ENCODE measurements at regions not wholly inside any gene's neighbourhood (a gene's known extent, or its start where the extent isn't known, plus 50 kb on each side); places are given as distances from the start of the nearest gene placed in this dataset.

DNA sequence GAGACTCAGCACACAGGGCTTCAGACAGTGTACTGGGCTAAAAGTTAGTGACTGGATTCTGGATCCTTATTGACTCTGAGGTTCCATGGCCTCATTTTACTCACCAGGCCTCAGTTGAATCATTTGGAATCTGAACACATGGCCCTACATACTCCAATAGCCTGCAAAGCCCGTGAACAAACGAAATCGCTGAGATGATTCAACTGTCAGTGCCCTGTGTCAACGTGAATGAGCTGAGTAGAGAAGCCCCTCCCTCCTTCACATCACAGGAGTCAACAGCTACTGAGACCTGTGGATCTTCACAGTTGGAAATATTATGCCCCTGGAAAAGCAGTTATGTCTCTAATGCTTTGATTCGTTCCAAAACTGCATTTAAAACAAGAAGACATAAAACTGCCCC lies 429.3 kb downstream of the GADD45G start:
- DNase-seq: no peak

DNA sequence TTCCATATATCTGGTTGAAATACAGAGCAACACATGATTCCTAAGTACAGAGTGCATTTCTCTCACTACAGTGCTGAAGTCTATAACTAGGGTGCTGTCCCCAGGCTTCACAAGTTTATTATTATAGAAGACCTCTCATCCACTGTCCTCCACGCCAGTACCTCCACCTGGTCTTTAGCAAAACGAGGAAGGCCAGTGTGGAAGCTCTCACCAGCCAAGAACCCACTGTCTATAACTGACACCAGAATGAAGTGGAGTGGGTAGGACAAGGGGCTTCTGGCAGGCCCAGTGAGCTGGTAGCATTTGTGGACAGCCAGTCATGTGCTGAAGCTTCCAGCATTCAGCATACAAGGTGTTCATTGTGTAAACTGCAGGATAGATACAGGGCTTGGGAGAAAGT lies 430.7 kb downstream of the GADD45G start:
- DNase-seq: no peak

DNA sequence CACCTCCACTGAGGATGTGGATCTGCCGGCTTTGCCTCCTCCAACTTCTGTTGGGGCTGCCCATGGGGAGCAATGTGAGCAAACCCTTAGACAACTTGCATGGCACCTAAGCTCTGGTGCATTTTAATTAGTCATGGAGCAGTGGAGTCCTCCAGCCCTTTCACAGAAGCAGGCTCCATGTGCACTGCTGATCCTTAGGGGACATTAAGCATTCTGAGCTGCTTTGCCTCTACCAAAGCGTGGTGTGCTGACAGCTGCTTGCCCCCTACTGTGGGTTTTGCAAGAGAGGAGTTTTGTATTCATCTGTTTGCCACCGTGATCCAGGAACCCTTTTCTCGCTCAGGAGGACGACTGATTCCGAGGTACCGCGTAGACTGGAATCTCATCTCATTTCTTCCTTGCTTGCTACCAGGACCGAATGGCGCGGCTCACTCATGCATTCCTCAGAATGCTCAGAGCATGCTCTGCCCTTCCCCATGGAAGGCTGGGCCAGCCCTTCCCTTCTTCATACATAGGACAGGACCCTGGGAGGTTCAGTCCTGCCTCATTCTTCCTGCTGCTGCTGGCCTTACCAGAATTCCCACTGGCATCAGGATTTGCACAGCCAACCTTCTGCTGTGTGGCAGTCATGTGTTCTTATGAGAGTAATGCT lies 432.5 kb downstream of the GADD45G start:
- no peak for DNase-seq

DNA sequence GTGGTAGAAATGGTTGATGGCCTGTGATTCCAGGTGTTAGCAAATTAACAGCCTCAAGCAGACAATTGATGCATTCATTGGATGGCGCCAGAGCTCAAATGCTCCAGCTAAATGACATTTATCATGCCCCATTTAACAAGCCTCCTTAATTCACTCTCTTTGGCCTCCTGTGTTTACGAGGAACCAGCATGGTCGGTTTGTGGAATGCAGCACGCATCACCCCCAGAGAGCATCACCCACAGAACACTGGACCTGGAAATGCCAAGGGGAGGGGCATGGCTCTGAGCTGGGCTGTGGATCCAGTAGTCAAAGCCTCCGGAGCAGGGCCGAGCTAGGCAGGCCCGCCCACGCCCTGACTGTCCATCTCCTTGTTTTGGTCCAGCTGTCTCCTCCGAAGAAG lies 434.0 kb downstream of the GADD45G start:
- no peak for DNase-seq

DNA sequence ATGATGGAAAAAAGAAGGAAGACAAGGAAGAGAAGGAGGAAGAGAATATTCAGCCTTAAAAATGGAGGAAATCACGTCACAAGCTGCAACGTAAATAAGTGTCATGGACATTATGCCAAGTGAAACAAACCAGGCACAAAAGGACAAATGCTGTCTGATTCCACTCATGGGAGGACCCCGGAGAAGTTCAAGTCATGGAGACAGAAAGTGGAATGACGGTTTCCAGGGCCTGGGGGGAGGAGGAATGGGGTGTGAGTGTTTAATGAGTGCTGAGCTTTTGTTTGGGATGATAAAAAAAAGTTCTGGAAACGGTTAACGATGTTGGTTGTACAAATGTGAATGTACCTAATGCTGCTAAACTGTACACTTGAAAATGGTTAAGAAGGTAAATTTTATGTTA lies 439.5 kb downstream of the GADD45G start:
- no peak for DNase-seq

DNA sequence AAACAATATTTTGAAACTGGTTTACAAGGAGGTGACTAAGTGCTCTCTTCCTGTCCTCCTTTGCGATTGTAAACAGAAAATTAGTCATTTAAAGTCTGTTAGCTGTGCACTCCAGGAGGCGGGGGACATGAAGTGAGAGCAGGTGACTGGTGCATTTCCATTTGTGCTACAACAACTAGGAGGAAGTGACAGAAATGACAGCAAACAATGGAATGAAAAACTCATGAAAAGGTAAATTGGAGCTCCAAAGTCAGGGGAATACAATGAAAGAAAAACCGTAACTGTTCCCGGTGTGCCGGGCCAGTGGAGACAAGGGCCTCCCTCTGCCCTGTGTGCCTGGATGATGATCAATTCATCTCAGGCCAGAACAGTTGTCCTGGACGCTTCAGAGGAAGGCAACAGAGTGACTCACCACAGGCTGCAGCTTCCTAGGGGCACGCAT lies 439.9 kb downstream of the GADD45G start:
- DNase-seq: no peak

DNA sequence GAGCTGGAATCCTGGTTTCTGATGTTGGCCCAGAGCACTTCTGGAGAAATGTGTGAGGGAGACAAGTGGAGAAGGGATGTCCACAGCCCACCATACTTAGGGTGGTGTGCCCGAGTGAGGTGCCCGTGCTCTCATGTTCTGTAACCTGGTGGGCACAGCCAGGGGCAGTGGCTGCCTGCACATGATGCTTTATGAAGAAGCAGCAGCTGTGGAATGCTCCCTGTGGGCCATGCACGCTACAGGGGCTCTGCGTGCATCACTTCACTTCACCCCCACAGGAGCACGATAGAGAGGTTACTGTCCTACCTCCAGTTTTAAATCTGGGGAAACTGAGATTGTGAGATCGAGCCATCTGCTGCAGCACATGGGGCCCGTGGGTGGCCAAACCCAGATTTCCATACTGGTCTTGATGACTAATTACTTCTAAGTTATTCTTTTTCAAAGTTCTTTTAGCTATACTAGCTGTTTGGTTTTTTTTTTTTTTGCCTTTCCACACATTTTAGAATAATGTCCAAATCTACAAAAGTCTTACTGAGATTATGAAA lies 441.6 kb downstream of the GADD45G start:
- no peak for DNase-seq

DNA sequence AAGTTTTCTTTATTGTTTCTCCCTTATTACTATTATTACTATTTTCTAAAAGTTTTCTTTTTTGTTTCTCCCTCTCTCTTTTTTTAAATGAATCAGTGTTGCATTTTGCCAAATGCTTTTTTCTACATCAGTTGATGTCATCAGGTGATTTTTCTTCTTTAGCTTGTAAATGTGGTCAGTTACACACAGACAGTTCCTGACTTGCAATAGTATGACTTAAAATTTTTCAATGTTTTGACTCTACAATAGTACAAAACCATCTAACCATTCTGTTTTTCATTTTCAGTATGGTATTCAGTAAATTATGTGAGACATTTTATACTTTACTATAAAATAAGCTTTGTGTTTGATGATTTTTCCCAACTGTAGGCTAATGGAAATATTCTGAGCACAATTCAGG lies 443.0 kb downstream of the GADD45G start:
- no peak for DNase-seq

DNA sequence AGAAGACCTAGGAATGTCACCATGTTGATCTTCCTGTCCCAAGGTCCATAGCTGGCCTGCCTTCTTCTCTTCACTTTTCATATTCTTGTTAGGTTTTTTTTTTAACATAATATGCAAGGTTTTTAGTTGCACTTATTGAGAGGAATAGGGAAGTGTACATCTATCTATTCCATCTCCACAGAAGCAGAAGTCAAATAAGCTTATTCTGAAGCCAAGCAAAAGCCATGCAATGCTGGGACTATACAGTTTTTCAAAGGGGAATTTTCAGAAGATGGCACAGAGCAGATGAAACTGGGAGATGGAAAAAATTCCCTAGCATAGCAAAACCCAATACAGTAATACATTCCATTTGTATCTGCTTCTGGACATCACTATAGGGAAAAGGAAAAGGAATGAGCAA lies 447.6 kb downstream of the GADD45G start:
- no peak for DNase-seq

DNA sequence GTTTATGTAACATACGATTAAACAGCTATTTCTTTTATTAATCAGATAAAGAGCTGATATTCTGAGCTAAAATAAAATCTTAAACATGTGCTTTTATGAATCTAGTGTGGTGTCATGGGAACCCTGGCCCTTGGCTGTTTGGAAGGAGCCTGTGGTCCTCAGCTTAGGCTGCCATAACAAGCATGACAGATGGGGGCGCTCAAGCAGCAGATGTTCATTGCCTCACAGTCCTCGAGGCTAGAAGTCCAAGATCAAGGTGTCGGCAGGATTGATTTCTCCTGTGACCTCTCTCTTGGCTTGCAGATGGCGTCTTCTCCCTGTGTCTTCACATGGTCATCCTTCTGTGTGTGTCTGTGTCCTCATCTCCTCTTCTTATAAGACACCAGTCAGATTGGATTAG lies 448.2 kb downstream of the GADD45G start:
- DNase-seq: no peak

DNA sequence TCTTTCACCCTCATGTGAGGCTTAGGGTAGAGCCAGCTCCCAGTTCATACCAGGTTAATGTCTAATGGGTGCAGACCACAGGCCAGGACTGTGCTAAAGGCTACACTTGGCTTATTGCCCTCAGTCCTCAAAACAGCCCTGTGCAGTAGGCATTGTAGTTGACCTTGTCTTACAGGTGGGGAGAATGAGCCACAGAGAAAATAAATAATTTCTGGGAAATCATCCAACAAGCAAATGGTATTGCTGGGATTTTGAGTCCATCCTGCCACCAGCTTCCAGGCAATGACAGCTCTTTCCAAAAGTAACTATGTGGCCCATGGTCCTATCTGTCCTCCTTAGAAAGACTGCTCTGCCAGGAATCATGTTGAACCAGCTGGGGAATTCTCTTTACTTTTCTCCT lies 450.0 kb downstream of the GADD45G start:
- no peak for DNase-seq

DNA sequence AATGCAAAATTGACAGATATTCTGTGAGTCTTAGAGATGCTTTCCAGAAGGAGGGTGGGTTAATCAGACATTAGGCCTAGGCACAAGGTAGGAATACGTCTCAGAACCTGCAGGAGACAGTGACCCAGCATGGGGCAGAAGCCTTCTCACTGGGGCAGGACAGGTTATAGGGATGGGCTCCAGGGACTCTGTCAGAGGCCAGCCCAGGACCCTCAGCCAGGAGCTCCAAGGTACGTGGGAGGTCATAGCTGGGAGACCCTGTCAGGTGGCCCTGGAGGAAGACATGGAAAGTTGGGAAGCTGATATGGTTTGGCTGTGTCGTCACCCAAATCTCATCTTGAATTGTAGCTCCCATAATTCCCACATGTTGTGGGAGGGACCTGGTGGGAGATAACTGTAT lies 450.4 kb downstream of the GADD45G start:
- DNase-seq: no peak

DNA sequence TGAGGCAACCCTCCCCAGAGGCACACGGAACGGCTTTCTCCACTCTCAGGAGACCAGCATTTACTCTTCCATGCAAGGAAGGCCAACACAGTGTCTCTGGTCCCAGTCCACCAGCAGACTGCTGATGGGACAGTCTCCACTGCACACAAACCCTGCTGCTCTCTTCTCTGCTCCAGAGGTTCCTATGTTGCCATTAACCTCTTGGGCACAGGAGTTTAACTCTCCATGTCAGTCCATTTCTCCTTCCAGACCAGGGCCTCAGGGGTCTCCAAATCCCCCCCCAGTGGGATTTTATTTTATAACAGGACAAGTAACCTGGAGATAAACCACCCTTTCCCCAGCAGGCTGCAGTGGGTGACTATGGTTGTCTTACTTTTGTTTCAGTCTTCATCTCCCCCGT lies 452.5 kb downstream of the GADD45G start:
- no peak for DNase-seq

DNA sequence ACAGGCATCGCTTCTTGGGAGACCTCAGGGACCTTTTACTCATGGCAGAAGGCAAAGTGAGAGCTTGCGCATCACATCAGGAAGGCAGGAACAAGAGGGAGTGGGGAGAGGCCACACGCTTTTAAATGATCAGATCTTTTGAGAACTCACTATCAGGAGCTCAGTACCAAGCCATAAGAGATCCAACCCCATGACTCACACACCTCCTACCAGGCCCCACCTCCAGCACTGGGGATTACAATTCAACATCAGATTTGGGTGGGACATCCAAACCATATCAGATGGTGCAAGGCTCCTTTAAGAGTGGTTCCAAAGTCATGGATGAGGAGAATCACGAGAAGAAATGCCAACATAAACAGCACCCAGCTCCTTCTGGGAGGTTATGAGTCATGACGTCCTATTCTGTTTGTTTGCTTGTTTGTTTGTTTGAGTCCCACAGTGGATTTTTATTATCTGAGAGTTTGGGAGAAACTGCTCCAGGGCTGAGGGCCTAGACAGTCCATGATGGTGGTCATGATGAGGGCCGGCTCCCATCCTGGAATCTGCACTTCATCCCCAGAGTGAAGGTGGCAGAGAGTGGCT lies 453.5 kb downstream of the GADD45G start:
- DNase-seq: no peak

DNA sequence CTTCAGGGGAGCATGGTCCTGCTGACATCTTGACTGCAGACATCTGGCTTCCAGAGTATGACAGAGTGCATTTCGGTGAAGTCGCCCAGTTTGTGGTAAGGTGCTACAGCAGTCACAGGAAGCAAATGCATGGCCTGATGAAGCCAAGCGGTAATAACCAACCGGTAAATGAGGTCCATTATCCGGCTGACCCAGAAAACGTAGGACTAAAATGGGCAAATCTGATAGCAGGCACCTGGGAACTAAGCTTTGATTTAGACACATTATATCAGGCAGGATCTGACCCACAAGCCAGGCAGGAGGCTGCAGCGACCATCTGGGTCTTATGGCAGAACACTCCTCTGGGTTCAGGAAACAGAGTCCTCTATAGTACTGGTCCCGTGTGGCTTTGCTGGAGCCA lies 454.6 kb downstream of the GADD45G start:
- DNase-seq: no peak

DNA sequence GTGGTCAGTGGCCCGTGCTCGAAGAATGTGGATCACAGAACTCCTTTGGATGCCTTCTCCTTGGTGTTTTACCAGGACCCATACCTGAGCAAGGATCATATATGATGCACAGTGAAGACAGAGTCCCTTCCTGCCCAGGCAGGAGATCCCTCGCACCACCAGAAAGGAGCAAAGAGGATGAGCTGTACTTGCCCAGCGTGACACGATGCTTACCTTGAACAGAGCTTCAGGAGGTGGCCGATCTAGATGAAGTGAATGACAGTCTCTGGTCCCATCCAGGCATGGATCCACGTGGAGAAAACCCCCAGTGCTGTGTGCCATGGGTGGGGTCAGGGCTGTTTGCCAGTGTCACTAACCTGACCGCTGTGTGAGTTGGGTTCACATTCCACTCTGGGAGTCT lies 455.4 kb downstream of the GADD45G start:
- no peak for DNase-seq

DNA sequence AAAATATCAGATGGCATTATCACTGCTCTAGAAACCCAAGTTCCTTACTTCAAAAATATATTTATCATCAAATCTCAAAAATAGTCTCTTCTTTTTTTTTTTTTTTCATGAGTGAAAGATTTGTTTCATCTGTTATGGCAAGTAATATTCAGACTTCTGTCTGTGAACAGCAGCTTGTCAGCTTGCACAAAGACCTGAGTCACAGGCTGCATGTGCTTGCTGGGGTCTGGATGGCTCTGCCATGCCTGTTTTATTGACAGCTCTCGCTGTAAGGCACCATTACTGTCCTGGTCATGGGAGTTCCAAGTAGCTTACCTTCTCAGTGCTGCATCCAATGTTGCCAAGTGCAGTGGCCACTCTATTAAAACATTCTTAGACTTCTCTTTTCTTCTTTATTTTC lies 456.4 kb downstream of the GADD45G start:
- DNase-seq: no peak

DNA sequence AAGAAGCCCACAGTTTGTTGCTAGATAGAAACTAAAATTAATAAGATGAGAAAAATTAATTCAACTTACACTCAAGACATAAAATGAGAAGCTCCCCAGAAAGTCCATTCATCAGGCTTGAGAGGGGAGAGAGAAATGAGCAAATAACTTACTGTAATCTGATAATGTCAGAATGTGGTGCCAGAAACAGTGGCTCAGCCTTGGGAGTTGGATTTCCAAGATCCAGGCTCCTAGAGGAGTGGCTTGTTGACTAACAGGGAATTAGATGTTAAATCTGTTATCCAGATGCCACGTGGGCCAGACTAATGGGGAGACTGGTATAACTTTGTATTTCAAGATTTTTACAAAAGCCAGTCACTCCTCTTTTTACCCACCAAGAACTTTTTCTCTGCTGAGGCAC lies 458.2 kb downstream of the GADD45G start:
- no peak for DNase-seq

DNA sequence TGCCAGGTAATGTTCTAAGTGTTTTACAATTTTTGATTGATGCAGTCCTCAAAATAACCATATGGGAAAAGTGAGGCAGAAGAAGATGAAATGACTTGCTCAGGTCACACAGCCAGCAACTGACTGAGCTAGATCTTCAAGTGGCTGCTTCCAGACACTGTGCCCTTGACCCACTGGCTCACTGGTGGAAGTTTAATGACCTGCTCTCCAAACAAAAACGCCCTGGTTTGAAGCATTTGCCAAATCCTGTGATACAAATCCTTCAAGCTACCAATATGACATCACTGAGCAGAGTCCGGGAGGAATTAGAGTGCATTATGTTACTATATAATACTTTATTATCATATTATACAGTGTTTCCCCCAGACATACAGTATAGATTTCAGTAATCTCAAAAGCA lies 459.4 kb downstream of the GADD45G start:
- DNase-seq: no peak

DNA sequence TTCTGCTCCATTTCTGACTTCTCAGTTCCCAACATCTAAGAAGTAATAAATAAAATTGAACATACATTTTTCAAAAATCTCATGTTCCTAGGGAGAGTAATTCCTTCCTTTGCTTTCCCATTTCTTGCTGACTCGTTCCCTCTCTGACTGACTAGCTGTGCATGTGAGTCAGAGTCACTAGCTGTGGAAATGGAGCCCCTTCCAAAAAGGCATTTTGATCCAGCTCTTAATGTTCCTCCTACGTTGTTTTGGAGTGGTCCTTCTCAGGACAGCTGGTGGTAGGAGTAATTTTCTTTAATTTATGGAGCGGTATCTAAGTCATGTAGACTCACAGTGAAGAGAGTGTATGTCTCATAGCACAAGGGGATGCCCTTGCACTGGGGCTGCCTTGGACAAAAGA lies 460.2 kb downstream of the GADD45G start:
- no peak for DNase-seq

DNA sequence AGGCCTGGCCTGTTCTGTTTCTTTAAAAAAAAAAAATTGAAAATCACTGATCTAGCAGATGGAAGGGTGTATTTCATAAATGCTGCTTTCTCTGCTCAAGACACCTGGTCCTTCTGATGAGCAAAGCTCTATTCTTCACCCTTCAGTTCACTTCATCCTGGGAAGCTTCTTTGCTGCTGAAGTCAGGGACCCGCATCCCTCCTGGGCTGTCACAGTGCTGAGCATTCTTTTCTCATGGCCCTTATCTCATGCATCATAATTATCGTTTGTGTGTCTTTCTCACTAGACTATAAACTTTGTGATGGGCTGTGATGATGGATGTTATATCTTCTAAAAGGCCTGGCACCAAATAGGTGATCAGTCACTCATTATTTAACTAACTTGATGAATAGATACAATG lies 461.0 kb downstream of the GADD45G start:
- no peak for DNase-seq

DNA sequence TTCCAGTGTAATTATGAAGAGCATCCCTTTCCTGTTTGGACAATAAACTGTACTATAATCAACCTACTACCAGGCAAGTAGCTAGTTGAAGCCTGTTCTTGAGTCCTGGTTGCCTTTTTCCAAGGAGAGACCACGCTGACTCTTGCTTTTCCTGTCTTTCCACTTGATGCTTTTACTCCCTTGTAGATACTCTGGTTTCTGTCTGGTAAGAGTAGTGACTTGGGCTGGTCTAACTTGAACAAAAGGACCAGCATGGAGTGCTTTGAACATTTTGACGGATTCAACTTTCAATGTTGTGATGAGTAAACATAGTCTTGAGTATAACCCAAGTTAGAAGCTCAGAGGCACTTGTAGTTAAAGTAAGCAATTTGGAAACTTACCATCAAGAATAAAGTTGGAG lies 464.3 kb downstream of the GADD45G start:
- DNase-seq: no peak

DNA sequence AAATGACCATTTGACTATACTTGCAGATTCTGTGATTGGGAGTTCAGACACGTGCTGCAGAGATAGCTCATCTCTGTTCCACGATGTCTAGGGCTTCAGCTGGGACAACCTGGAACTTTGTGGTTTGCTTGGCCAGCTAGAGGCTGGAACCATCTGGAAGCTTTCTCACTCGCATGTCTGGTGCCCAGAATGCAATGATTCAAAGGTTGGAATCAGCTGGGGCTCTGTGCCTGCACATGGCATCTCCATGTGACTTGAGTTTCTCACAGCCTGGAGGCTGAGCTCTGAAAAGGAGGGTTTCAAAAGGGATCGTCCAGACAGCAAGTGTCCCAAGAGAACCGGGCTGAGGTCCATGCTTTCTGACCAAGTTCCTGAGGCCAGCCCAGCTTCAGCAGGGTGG lies 465.2 kb downstream of the GADD45G start:
- DNase-seq: no peak

DNA sequence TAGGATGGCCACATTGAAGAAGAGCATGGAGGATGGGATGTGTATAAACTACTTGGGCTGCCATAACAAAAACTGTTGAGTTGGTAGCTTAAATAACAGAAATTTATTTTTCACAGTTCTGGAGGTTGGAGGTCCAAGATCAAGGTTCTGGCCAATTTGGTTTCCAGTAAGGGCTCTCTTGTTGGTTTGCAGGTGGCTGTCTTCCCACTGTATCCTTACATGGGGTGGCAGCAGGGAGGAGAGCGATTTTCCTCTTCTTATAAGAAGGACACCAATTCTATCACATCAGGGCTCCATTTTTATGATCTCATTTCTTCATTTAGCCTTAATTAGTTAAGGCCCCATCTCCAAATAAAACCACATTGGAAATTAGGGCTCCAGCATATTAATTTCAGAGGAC lies 465.7 kb downstream of the GADD45G start:
- no peak for DNase-seq
